ENCODE measurements at regions not wholly inside any gene's neighbourhood (a gene's known extent, or its start where the extent isn't known, plus 50 kb on each side); places are given as distances from the start of the nearest gene placed in this dataset.

- TF ChIP-seq CTCF (IDR thresholded peaks at IDR 0.05 in 8 of 11, conservative IDR thresholded peaks at IDR 0.05 in 3 of 11) = no peak
- TF ChIP-seq POLR2A (IDR thresholded peaks at IDR 0.05) = no peak
- no peak for TF ChIP-seq POLR2AphosphoS5 (IDR thresholded peaks at IDR 0.05)
Measured at GRCh38 chrX:145532176-145532780, 285.0 kb downstream of the SPANXN1 start.
